AG08396 (cell line): ENCODE measurements at regions not wholly inside any gene's neighbourhood (a gene's known extent, or its start where the extent isn't known, plus 50 kb on each side); places are given as distances from the start of the nearest gene placed in this dataset.
A peak's percentile ranks its signal among the peaks of the same experiment; 100 is the strongest.

Experiments used
- DNase-seq: peaks from one replicate; pipeline ENCODE4 v3.0.0; 2012; ENCODE audit warnings: low spot score, mixed read lengths

DNA sequence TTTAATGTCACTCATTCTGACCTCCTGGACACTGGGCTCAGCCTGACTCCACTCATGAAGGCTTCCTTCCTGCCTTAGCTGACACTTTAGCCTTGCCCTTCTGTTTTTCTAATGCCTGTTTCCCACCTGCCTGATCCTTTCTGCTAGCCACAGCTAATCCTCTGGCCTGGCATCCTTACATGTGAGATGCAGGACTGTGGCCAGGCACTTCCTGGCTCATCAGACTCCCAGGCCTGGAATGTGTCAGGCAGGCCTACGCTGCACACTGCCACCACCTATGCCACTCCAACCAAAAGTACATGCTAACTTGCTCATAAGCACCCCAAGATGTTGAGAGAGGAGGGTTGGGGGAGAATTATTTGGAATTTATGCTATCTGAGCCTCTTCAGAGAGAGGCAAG, 138.8 kb upstream of the NALF2 start:
- no peak for DNase-seq

DNA sequence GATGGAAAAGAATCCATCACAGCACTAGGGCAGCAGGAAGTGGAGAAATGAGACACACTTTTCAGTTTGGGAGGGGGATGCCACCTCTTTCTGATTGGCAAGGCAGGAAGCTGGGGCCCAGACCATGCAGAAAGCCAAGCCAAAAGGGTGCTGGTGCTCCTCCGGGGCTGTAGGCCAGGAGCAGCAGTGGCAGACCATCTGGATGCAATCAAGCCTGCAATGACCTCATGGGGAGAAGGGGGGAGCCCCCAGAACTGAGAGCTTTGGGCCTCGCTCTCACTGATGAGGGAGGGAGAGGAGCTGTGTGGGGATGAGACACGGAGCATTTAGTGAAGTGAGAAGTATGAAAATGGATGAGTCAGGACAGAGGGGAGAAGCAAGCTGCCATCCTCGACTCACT, 141.3 kb upstream of the NALF2 start:
- peak; percentile 30 for DNase-seq

DNA sequence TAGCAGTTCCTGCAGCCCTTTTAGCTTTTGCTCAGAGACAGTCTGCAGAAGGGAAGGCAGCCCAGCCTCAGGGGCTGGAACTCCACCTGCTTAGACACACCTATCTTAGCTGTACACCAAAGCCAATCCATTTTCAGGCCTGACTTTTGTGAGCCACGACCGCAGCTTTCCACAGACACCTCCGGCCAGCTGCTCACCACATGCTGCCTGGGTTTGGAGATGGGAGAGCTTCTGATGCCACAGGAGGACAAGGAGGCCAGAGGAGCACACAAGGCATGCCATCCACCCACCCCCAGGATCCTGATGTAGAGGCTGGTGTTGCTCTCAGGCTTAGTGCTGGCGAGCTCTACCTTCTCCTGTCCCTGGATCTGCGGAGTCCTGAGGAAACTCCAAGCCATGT, 141.8 kb upstream of the NALF2 start:
- no peak for DNase-seq

DNA sequence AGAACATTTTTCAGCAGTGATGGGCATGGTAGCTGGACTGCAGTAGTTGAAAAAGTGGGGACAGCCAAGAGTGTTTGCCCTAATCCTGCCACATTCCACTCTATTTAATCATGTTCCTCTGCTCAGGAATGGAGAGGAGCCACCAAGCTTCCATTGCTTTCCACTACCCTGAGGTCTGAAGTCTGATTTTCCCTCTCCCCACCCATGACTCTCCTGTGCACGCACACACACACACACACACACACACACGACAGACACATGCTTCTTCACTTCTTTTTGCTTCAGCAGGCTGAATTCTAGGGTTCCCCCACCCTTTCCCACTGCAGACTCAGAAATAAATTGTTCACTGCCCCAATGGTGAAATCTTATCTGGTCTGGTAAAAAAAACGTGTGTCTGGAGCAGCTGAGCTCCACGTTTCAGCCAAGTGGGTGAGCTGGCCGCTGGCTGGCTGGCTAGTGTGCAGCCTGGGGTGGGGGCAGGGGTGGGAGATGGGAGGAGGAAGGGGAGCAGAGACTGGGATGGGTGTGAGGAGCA, 142.7 kb upstream of the NALF2 start:
- peak; percentile 29 for DNase-seq

DNA sequence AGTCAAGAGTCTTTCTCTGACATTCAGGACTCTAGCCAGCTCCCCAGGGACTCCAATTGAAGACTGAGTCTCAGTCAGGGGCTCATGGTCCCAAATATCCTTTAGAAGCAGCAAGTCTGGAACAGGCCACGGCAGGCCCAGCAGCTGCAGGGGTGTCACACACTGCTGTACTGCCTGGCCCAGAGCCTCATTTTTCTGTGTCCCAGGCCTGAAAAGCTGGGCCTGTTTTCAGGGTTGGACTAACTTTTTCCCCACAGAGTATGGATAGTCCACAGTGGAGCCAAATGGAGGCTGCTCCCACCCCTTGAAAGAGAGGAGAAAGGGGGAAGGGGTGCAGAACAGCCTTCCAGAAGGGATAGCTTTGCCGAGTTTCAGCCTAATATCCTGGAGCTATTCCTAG, 146.8 kb upstream of the NALF2 start:
- DNase-seq = no peak

DNA sequence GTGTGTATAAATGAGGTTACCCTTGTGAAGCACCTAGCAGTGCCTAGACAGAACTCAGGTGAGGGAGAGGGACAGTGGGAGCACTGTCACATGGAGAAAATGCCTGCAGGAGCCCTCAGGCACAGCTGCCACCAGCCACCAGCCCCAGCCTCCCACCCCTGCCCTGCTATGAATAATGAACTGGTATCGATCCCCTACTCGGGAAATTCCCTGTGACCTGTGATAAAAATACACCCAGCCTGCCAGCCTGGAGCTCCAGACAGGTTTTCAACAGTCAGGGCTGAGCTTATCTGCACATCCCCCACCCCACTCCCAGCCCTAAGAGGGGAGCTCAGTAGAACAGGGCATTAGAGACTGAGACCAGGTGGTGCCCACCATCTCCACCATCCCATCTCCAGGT, 159.6 kb upstream of the PJA1 start:
- DNase-seq = no peak

DNA sequence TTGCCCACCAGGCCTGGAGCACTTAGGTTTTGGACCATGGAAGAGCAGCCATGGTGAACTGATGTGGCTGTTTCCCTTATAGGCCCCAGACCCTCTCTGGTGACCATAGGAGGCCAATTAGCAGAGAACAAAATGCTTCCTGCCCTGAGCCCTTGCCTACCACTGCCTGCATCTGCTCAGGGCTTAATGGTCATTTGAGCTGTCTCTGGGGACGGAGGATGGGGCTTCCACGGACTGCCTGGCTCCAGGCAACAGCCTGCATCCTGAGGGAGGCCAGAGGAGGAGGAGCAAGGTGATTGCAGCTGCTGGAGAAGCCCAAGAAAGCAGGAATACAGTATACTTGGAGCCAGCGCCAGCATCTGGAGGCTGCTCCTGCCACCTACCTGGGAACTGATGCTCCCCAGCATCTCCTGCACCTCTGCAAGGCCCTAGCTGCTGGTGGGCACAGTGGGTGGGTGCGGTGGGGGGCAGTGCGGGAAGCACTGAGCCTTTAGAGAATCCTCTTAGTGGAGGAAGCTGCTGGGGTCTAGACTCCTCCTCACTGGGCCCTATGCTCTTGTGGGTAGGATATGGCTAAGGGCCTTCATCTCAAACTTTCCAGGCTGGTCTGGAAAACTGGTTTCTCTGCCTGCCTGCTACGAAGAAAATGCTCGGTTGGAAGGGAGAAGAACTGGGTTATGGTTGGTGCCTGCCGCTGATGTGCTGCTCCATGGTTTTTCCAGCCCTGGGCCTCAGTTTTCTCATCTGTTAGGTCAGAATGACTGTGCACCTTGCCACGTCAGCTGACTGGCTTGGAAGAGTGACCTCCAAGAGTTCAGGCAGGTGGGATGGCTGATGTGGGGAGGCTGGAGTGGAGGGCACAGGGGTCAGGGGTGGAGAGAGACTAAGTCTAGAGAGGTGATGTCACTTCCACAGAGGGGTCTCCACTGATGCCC, 158.8 kb upstream of the PJA1 start:
- peak; percentile 2 for DNase-seq

DNA sequence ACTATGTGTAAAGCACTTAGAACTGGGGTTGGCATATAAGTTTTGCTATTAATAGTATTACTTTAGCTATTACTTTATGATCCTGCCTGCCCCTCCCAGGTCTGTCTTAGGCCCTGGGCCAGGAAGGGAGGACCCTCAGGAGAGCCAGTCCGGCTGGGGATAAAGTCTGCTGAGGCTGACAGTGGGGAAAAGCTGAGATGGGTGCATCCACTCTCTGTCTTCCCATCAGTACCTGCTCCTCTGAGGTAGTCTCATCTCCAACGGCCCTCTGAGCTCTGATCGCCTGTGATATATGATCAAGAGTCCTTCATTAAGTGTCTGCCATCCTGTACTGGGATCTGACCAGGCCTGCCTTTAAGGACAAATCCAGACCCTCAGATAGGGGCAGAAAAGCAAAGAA, 156.5 kb upstream of the PJA1 start:
- DNase-seq = no peak

DNA sequence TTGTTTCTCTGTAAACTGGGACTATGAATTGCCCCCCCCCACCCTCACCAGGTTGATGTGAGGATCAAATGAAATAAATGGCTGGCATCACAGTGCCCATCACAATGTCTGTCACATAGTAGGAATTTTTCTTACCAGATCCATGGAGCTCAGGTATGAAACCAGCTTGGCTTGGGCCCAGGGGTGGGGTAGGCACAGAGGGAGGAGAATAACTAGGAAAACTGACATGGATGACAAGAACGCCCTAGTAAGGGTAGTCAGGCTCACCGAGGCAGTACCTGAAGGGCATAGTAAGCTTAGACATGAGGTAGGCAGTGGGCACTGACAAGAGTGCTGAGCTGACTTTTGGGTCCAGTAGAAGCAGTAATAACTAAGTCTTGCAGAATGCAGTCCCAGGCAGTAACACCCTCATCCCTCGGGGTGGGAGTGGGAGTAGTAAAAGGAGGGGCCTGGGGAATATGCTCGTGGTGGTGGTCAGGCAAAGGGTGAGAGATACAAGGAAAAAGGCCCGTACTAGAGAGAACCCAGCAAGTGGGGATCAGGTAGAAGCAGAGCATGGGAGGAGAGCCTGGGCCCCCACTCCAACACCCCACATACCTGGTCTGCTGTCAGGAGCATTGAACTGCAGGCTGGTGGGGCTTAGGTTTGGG, 155.9 kb upstream of the PJA1 start:
- no peak for DNase-seq

DNA sequence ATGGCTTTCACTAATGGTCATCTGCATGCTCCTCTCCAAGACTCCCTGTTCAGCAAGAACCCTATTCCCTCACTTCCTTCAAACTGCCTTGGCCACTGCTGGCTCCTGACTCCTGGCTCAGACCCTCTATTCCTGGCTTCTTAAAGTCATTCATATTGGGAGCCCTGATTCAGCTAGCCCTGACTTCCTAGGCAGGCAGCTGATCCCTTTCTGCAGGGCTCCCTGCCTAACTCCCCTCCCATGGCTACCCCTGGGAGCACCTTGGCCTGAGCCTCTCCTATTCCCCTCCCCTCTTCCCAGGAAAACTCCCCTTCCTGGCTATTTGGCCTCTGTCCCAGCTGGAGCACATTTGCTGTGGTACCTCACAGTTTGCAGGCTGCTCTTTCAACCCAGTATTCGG, 154.9 kb upstream of the PJA1 start:
- peak; percentile 2 for DNase-seq

DNA sequence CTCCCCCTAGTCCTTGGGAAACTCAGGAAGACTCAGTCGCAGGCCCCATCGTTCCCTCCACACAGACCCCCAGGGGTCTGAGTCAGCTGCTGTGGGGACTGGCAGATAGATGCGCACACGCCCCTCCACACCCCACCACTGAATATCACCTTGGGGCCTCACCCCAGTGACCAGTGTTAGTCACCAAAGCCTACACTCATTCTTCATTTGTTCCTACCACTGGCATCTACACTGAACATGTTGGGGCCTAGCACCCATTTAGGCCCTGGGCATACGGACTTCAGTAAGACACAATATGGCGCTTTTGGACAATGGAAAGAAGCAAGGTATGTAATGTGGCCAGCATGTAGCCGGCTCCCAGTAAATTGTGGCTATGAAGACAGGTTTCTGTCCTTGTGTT, 154.1 kb upstream of the PJA1 start:
- no peak for DNase-seq

DNA sequence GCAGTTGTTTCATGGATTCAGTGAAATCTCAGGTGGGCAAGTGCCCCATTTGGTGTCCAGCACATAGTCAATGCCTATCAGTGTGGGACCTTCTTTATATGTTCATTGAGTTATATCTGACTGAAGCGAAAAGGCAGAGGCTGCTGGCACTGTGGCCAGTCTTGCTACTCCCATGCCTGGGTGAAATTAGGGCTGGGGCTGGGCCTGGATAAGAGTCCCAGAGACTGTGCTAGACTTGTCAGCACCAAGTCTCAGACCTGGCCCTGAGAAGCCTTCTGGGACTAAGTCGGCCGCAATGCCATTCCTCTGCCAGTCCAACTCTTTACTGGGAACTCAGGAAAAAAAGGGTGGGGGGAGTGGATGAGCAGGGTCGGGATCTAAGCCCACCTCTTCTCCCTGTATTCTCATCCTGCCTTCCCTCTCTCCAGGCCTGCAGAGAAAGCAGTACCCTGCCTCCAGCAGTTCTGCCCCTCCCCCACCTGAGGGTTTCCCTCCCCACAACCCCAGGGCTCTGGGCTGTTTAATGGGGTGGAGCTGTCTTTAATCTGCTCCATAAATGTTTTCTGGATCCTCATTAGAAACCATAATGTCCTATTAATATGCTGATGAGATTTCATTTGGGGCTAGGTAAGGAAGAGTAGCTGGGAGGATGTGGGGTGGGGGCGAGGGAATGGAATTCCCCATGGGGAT, 153.5 kb upstream of the PJA1 start:
- DNase-seq = no peak

DNA sequence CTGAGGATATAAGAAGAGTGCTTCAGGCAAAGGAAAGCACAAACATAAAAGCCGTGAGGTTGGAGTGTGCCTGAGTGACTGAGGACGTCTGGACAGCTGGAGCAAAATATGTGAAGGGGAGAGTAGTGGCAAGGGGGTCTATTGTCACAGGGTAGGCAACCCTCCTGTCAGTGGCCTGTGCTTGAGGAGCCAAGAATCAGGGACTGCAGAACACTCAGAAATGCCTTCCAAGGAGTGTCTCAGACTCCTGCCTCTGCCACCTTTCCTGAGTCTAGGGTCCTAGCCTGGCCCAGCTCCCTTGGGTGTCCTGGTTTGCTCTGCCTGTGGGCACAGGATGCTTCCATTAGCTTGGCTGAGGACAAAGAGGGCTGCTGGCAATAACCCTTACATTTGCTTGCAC, 152.5 kb upstream of the PJA1 start:
- DNase-seq = no peak

DNA sequence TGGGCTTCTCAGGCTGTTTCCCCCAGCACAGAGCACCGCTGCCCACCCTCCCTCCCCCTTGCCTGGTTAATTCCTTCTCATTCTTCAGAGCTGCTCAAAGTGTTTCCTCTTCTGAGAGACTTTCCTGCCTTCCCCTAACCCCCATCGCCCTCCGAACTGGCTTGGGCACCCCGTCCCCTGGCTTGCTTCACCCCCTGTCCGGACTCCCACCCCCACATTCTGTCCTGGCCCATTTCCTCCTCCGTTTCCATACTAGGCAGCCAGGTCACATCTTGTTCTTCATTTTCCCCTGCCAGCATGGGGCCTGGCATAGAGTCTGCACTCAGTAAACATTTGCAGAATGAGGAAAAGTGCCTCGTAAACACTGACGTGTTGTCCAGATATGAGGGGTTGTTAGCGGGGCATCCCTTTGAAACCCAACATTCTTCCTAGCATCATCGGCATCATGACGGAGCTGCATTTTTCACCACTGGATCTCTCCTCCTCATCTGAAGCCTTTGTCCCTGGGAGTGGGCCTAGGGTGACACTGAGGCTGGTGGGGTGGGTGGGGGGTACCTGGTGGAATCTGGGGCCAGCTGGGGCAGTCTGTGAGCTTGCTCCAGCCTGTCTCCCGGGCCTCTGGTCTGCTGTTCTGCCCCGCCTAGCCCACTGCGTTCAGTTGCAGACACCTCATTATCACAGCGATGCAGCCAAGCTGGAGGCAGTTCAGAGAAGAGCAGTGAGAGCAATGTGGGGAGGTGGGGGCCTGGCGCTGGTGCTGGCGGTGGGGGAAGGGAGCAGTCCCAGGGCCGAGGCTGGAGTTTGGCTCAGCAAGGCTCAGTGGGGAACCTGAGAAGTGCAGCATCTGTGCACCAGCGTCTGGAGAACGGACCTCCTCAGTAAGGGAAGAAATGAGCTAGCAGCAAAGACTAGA, 149.4 kb upstream of the PJA1 start:
- no peak for DNase-seq

DNA sequence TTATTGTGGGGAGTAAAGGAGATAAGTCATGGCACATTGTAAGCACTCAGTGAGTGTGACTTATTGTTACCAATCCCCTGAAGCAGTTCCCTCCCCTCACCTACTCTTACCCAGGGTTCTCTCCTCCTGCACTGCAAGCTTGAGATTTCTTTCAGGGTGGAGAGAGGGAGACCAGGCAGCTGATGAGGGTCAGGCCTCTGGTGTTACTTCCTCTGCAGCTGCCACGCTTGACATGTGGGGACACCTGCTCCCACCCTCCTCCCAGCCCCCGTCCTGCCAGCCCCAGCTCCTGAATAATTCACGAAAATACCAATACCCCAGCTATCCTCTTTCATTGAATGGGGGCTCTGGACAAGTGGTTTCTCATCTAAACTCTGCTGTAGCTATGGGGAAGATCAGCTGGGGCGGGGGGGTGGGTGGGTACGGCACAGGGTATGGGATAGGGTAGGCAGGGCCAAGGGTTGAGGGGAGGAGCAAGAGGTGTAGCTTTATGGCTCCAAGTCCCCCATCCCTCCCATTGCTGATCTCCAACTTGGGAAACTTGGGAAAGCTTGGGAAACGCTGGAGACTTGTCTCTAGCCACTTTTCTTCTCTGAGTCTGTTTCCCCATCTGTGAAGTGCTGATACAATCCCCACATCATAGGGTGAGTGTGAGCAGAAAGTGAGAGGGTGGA, 148.5 kb upstream of the PJA1 start:
- no peak for DNase-seq

DNA sequence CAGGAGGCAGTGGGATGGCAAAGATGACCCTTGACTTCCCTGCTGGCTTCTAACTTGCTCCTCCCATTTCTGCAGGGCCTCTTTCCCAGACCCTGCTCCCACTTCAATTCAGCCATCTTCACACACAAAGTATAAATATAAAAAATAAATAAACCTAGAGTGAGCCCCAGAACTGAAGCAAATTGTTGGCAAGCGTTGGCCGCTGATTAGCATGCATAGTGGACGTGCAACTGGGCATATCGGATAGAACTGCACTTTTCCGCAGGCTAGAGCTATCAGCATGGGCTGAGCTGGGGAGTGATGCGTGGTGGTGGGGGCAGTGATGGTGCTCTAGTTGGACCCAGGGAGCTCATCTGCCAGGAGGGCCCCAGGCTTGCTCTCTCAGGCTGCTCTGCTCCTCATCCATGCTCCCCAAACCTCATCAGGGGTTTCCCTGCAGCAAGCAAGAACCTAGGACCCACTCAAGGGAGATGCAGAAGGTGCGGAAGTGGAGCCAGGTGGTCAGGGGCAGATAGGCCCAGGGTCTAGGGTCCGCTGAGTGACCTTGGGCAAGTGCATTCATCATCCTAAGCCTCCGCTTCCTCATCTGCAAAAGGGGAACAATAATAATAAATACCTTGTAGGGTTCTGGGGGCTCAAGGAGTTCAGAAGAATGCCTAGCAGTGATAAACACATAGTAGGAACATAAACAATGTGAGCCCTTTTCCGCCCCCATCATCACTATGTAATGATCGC, 146.8 kb upstream of the PJA1 start:
- no peak for DNase-seq

DNA sequence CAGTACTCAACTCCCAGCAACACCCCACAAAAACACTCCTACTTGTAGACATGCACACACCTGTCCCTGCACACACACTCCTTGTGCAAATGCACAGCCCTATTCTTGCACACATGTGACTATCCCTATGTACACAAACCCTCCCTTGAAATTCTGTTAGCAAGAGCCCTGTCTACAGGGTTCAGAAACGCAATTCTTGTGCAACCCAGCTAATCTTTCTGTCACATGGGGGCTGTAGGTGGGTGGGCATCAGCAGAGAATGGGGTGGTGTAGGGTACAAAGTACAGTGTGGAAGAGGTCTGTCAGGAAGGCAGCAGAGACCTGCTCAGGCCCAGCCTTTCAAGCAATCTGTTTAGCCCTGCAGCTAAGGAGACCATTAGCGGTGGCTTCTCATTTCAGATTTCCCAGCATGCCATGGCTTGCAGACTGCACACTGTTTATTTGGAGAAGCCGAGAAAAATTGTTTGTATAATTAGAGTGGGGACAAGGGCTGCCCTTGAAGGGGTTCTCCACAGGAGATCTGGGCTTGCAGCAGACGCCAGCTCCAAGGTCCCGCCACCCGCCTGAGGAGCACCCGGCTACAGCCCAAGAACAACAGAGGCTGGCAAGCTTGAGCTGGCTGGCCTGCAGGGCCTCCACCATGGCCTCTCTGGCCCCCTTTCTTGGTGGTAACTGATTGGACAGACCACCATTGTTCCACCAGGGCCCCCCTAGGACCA, 144.0 kb upstream of the PJA1 start:
- DNase-seq = no peak

DNA sequence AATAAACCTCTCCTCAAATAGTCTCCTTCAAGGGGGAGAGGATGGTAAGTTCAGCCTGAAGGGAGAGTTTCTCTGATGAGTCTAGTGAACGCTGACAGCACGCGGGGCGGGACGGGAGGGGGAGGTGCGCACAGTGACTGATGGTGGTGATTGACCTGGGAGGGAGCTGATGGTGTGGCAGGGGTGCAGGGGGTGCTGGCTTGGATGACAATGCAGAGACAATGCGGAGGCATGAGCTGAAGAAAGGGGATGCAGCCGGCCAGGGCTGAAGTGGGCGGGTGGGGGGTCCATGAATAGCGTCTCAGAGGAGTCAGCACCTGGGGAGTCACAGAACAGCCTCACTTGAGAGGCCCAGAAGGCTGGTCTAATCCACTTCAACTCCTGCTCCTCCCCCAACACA, 142.5 kb upstream of the PJA1 start:
- no peak for DNase-seq

DNA sequence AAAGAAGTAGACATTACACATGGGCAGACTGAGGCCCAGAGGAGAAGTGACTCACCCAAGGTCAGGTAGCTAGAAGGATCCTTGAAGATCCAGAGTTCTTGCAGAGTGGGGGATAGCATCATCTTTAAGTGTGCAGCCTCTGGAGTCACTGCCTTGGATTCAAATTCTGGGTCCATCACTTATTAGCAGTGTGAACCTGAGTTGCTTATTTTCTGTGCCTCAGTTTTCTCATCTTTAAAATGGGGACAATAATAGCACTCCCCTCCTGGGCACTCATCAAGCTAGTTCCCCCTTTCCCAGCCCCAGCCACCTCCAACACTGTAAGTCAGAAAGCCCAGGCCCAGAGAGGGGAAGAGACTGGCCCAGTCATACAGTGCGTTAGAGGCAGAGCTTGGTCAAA, 141.8 kb upstream of the PJA1 start:
- DNase-seq = no peak

DNA sequence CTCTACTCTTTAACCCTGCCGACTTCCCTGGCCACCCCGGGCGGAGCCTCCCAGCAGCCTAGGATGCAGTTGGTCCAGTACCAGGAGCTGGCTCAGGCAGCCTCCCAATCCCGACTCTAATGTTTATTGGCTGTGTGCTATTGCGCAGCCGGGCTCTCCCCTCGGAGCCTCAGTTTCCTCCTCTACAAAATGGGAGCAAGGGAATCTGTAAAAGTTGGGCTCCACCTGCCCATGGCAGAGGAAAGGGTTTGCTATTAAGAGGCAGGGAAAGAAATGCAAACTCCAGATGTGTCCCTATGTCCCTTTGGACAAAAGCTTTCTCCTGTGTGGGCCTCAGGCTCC, 140.8 kb upstream of the PJA1 start:
- DNase-seq = no peak
